ENCODE measurements at regions not wholly inside any gene's neighbourhood (a gene's known extent, or its start where the extent isn't known, plus 50 kb on each side); places are given as distances from the start of the nearest gene placed in this dataset.

DNA sequence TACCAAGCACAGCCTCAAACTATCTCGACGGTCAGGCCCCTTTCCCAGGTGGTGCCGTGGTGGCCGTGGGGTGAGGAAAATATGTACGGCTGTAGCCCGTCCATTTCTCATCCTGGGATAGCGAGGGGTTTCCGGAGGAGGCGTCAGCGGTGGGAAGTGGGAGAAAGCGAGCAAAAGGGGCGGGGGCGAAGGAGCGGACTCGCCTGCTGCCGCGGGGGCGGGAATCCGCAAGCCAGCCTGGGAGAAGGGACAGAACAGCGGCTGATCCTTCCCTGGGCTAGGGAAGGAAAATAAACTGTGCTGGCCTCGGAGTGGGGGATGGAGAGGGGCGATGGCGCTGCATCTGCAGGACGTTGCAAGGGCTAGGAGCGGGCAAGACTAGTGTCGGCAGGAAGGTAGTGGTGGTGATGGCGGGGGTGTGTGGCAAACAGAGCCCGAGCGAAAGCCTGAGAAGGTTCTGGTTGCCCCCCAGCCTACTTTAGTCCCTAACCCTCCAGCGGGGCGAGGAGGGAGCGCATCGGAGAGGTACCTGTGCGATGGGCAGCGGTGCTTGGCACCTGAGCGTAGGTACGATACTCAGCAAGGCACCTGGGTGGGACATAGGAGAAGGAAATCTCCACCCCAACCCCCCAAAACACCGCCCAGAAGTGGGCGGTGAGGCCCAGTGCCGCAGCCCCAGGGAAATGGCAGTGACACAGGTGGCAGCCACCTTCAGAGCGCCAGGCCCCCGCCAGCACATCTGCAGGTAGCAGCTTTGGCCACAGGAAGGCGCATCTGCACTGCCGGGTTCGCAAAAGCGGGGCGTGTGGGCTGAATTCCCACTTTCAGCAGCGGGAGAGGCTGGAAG is 49.9 kb upstream of the STEAP1B start:
- no CpG with 5 or more reads among the region's 48 CpGs for WGBS (ENCODE audit: extremely low coverage, insufficient coverage, low lambda C conversion rate)
- Histone ChIP-seq H3K36me3 (ENCODE audit: control insufficient read depth, insufficient read depth, low read length) (no peaks in the 10 kb centered on the region), H3K4me1 (ENCODE audit: control insufficient read depth, low read depth, low read length) (peaks cover 3% of the 10 kb centered on the region), H3K18ac (ENCODE audit: low read length) (no peak overlapping the region), H2BK120ac (ENCODE audit: low read depth, low read length) (no peak overlapping the region), H3K27ac (ENCODE audit: low read depth, low read length) (peak overlapping the region; percentile 1), H2BK15ac (replicated peaks; ENCODE audit: low read depth) (no peak overlapping the region), H2AK5ac (ENCODE audit: low read length) (no peak overlapping the region), H3K4me3 (ENCODE audit: low read length) (peak overlapping the region; percentile 49), H3K4me2 (ENCODE audit: low read length) (peak overlapping the region; percentile 89), H3K27me3 (ENCODE audit: insufficient read depth, low read length, poor library complexity) (no peaks in the 10 kb centered on the region), H3K9ac (ENCODE audit: low read length) (peak overlapping the region; percentile 77), H3K79me1 (ENCODE audit: low read length) (no peaks in the 10 kb centered on the region), H3K79me2 (ENCODE audit: control insufficient read depth, insufficient read depth, low read length) (no peaks in the 10 kb centered on the region), H3K4ac (ENCODE audit: low read depth, low read length) (peak overlapping the region; percentile 7), H2BK5ac (ENCODE audit: low read length) (peak overlapping the region; percentile 47), H3K23ac (ENCODE audit: low read length) (peak overlapping the region; percentile 32), H4K8ac (ENCODE audit: low read depth, low read length) (no peak overlapping the region), H4K5ac (ENCODE audit: low read length) (no peak overlapping the region), H3K56ac (ENCODE audit: low read length) (peak overlapping the region; percentile 95)
- DNase-seq: peak; percentile 90
